ENCODE measurements at regions not wholly inside any gene's neighbourhood (a gene's known extent, or its start where the extent isn't known, plus 50 kb on each side); places are given as distances from the start of the nearest gene placed in this dataset.

DNA sequence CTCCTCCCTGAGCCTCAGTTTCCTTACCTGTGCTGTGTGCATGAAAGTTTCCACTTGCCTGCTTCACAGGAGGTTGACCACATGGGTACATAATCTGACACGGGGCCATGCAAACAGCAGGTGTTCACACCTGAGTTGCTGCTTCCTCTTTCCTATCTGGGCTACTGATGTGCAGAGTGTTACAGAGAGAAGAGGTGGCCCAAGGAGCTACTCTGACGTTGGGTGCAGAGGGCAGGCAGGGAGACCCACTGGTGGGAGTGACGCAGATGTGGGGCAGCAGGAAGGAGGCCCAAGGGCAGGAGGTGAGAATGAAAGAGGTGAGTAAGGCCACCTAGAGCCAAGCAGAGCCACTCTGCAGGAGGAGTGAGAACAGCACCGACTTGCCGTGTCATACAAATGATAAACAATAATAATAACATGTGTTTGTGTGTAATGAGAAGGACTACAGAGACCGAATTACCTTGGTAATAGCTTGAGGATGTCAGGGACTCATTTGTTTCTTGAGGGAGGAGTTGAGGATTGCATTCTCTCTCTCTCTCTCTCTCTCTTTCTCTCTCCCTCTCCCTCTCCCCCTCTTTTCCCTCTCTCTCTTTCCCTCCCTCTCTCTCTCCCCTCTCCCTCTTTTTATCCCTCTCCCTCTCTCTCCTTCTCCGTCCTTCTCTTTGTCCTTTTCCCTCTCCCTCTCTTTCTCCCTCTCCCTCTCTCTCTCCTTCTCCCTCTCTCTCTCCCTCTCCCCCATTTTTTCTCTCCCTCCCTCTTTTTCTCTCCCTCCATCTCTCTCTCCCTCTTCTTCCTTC, 87.4 kb upstream of the IGSF21 start:
- no peak overlapping the region for H3T11ph ChIP-seq (ENCODE audit: low read length)
- no peak overlapping the region for H2BK12ac ChIP-seq (ENCODE audit: insufficient read length, low read depth, low read length)
- peak overlapping the region in 1 of 3 experiments; percentile 37; a peak in 1 of 7 replicates for H3K27ac Mint-ChIP-seq
- H3K23ac ChIP-seq (ENCODE audit: insufficient read length, low read depth, low read length): no peak overlapping the region
- no peak overlapping the region for H2BK5ac ChIP-seq (ENCODE audit: insufficient read length, low read length)
- H2BK15ac ChIP-seq (ENCODE audit: low read depth, low read length): no peak overlapping the region
- TF ChIP-seq, protein P1, sequence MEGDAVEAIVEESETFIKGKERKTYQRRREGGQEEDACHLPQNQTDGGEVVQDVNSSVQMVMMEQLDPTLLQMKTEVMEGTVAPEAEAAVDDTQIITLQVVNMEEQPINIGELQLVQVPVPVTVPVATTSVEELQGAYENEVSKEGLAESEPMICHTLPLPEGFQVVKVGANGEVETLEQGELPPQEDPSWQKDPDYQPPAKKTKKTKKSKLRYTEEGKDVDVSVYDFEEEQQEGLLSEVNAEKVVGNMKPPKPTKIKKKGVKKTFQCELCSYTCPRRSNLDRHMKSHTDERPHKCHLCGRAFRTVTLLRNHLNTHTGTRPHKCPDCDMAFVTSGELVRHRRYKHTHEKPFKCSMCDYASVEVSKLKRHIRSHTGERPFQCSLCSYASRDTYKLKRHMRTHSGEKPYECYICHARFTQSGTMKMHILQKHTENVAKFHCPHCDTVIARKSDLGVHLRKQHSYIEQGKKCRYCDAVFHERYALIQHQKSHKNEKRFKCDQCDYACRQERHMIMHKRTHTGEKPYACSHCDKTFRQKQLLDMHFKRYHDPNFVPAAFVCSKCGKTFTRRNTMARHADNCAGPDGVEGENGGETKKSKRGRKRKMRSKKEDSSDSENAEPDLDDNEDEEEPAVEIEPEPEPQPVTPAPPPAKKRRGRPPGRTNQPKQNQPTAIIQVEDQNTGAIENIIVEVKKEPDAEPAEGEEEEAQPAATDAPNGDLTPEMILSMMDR (conservative IDR thresholded peaks at IDR 0.05): no peak
- no peaks in the 10 kb centered on the region for H3K79me1 ChIP-seq (ENCODE audit: insufficient read depth, low read depth, low read length, poor library complexity, severe bottlenecking)
- no peaks in the 10 kb centered on the region; a peak in 1 of 7 replicates for H3K36me3 Mint-ChIP-seq (ENCODE audit: insufficient read depth in 1 of 3, low read depth in 3 of 3)
- no peak overlapping the region for H3K4ac ChIP-seq (ENCODE audit: low read depth, low read length)
- H3K9ac ChIP-seq (ENCODE audit: extremely low read depth, insufficient read length, low read length): no peak overlapping the region
- H3K9me3 Mint-ChIP-seq: no peaks in the 10 kb centered on the region; a peak in 1 of 5 replicates
- no peak overlapping the region for H2AFZ ChIP-seq (ENCODE audit: low read length)
- H3K9me3 ChIP-seq (ENCODE audit: control insufficient read depth, low read depth, low read length): no peaks in the 10 kb centered on the region
- no peak overlapping the region for H4K8ac ChIP-seq (replicated peaks; ENCODE audit: insufficient read length, low read depth, low read length)
- H3K4me1 ChIP-seq (ENCODE audit: insufficient read depth, low read length): no peaks in the 10 kb centered on the region
- no peak overlapping the region for H2AK5ac ChIP-seq (ENCODE audit: insufficient read length, low read length)
- peaks cover 3 to 8% of the 10 kb centered on the region in 2 experiments for H3K4me1 Mint-ChIP-seq
- H3K18ac ChIP-seq (ENCODE audit: insufficient read length, low read depth, low read length): no peak overlapping the region
- H4K91ac ChIP-seq (ENCODE audit: insufficient read length, low read depth, low read length): no peak overlapping the region
- no peak overlapping the region for H3K56ac ChIP-seq (ENCODE audit: insufficient read length, low read depth, low read length)
- no peaks in the 10 kb centered on the region for H3K23me2 ChIP-seq (ENCODE audit: insufficient read length, low read depth, low read length, poor library complexity, severe bottlenecking)
- no peaks in the 10 kb centered on the region for H4K20me1 ChIP-seq (ENCODE audit: control insufficient read depth, insufficient read depth, insufficient read length)
- H3K4me2 ChIP-seq (ENCODE audit: insufficient read depth, insufficient read length, low read length): no peak overlapping the region
- H3K27me3 Mint-ChIP-seq (ENCODE audit: low read depth): peaks cover 68% of the 10 kb centered on the region
- no peak overlapping the region for H4K5ac ChIP-seq (ENCODE audit: insufficient read length, low read depth, low read length)
- no peak overlapping the region for H2BK20ac ChIP-seq (ENCODE audit: low read depth, low read length, poor library complexity, severe bottlenecking)
- no peaks in the 10 kb centered on the region; the same call in 1 of the 2 replicates for H3K79me2 ChIP-seq (ENCODE audit: insufficient read depth, low read length)
- WGBS (ENCODE audit: extremely low coverage, insufficient read length, low lambda C conversion rate): no CpG with 5 or more reads among the region's 7 CpGs
- no peaks in the 10 kb centered on the region; the same call in 1 of the 2 replicates for H3K27me3 ChIP-seq (ENCODE audit: insufficient read depth, low read length)
- H3K4me3 Mint-ChIP-seq: no peak overlapping the region
- no peak overlapping the region for H2BK120ac ChIP-seq (ENCODE audit: low read depth, low read length, poor library complexity, severe bottlenecking)
- H3K14ac ChIP-seq (ENCODE audit: insufficient read depth, low read length): no peak overlapping the region
- no peak for DNase-seq
- no peak overlapping the region for H3K27ac ChIP-seq (ENCODE audit: insufficient read length, low read depth, low read length)

All from H9 (cell line).